SU-DHL-6 (cell line): ENCODE measurements at regions not wholly inside any gene's neighbourhood (a gene's known extent, or its start where the extent isn't known, plus 50 kb on each side); places are given as distances from the start of the nearest gene placed in this dataset.

Experiments used
- H2AFZ ChIP-seq: fragments of 200-600 bp; sonication (generic); 2 replicates; pipeline ENCODE4 v1.6.1; 2014; ENCODE audit warnings: low read depth, mild to moderate bottlenecking, moderate library complexity, mixed read lengths, antibody characterized with exemption, low read length; ENCODE audit not compliant: severe bottlenecking
- H3F3A ChIP-seq: fragments of 200-600 bp; shearing (Covaris generic); 2 replicates; pipeline ENCODE4 v1.6.0; 2016; ENCODE audit warnings: antibody characterized with exemption, mild to moderate bottlenecking; ENCODE audit not compliant: insufficient read depth
- H3K27ac ChIP-seq: fragments of 200-600 bp; sonication (generic); 2 replicates; pipeline ENCODE4 v1.5.1; 2016; ENCODE audit warnings: low read depth, mild to moderate bottlenecking, low read length, moderate library complexity, mixed read lengths
- H3K27me3 ChIP-seq: fragments of 200-600 bp; sonication (generic), shearing (Covaris generic); 2 replicates; pipeline ENCODE4 v1.6.0; 2014; ENCODE audit warnings: mild to moderate bottlenecking, low read length
- H3K36me3 ChIP-seq: fragments of 200-600 bp; sonication (generic); 2 replicates; pipeline ENCODE4 v1.6.1; 2014; ENCODE audit warnings: mild to moderate bottlenecking, low read length, mixed read lengths
- H3K4me2 ChIP-seq: fragments of 300-600, 200-600 bp; shearing (Covaris generic), sonication (generic); 2 replicates; pipeline ENCODE4 v1.6.0; 2014; ENCODE audit warnings: low read length, low read depth, mild to moderate bottlenecking; ENCODE audit not compliant: poor library complexity, severe bottlenecking
- H3K4me3 ChIP-seq: fragments of 200-600 bp; sonication (generic); 2 replicates; pipeline ENCODE4 v1.5.1; 2014; ENCODE audit warnings: antibody characterized with exemption, low read length, mild to moderate bottlenecking, mixed read lengths; ENCODE audit not compliant: insufficient read depth, poor library complexity, severe bottlenecking
- H3K79me2 ChIP-seq: fragments of 200-600 bp; sonication (generic); 2 replicates; pipeline ENCODE4 v1.6.1; 2014; ENCODE audit warnings: mild to moderate bottlenecking, low read length, moderate library complexity; ENCODE audit not compliant: insufficient read depth
- H3K9ac ChIP-seq: fragments of 200-600 bp; sonication (generic); 2 replicates; pipeline ENCODE4 v1.7.0; 2014; ENCODE audit warnings: mild to moderate bottlenecking, low read length
- H3K9me2 ChIP-seq: fragments of 200-600 bp; sonication (generic); replicated peaks from 2 replicates; pipeline ENCODE4 v1.6.1; 2014; ENCODE audit warnings: low read length; ENCODE audit not compliant: insufficient read depth
- H3K9me3 ChIP-seq: fragments of 200-600 bp; sonication (generic); 2 replicates; pipeline ENCODE4 v1.6.1; 2014; ENCODE audit warnings: low read length, mixed read lengths; ENCODE audit not compliant: insufficient read depth
- H4K20me1 ChIP-seq: fragments of 200-600 bp; sonication (generic); 2 replicates; pipeline ENCODE4 v1.6.1; 2014; ENCODE audit warnings: low read depth, mild to moderate bottlenecking, antibody characterized with exemption, low read length, moderate library complexity, mixed read lengths
- EZH2phosphoT487 ChIP-seq: fragments of 200-600 bp; sonication (generic), shearing (Covaris generic); conservative IDR thresholded peaks from 2 replicates; pipeline ENCODE4 v1.6.1; 2018; ENCODE audit warnings: mild to moderate bottlenecking, antibody characterized with exemption, low read length, moderate library complexity, mixed read lengths
- TF ChIP-seq, protein P1 (sequence below): fragments of 200-600 bp; sonication (generic); IDR thresholded peaks from one replicate; pipeline ENCODE4 v1.5.1; 2017; ENCODE audit warnings: antibody characterized with exemption, mild to moderate bottlenecking, low read length, moderate library complexity; ENCODE audit not compliant: insufficient read depth, poor library complexity, severe bottlenecking

DNA sequence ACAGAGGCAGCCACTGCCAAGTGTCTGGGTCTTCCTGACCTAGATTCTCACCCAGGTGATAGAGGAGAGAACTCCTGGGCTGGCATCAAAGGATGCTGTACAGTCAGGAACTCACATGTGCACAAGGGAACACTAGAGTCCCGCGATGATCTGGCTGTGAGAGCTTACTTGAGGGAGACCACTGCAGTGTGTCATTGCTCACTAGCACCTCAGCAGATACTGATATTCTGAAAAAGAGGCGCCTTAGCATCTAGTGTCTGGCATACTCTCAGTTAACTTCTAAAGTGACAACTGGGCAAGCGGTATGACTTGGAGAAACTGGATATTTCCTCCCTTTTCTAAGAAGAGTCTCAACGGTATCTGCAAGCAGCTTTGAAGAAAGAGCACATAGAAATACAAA, 189.9 kb downstream of the CMPK2 start:
- Histone ChIP-seq H3K79me2 (no peaks in the 10 kb centered on the region), H2AFZ (no peak overlapping the region), H3K27ac (no peak overlapping the region), H3K9me3 (no peaks in the 10 kb centered on the region), H3K4me2 (no peak overlapping the region), H3K36me3 (no peaks in the 10 kb centered on the region), H3K9ac (no peak overlapping the region), H3K9me2 (no peaks in the 10 kb centered on the region), H3K27me3 (no peaks in the 10 kb centered on the region), H4K20me1 (no peaks in the 10 kb centered on the region), H3K4me3 (no peak overlapping the region), H3F3A (no peaks in the 10 kb centered on the region)
- TF ChIP-seq, protein P1, sequence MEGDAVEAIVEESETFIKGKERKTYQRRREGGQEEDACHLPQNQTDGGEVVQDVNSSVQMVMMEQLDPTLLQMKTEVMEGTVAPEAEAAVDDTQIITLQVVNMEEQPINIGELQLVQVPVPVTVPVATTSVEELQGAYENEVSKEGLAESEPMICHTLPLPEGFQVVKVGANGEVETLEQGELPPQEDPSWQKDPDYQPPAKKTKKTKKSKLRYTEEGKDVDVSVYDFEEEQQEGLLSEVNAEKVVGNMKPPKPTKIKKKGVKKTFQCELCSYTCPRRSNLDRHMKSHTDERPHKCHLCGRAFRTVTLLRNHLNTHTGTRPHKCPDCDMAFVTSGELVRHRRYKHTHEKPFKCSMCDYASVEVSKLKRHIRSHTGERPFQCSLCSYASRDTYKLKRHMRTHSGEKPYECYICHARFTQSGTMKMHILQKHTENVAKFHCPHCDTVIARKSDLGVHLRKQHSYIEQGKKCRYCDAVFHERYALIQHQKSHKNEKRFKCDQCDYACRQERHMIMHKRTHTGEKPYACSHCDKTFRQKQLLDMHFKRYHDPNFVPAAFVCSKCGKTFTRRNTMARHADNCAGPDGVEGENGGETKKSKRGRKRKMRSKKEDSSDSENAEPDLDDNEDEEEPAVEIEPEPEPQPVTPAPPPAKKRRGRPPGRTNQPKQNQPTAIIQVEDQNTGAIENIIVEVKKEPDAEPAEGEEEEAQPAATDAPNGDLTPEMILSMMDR = no peak
- no peak for TF ChIP-seq EZH2phosphoT487

DNA sequence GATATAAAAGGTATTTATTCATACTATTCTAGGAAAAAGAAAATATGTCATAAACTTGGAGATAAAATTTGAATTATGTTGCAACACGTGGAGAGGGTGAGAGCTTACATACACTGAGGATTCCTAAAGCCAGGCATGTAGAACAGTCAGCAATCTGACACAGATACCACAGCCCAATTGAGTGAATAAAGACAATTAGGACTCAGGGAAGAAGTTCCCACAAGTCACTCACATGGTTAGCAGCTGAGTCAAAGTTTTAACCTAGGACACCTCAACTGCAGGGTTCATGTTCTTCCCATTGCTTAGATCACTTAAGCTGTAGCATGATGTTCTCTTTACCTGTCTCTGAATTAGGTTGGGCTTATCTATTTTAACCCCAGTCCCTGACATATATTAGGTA, 189.5 kb downstream of the CMPK2 start:
- Histone ChIP-seq H3K4me2 (no peak overlapping the region), H3K9ac (no peak overlapping the region), H3K9me2 (no peaks in the 10 kb centered on the region), H3K27ac (no peak overlapping the region), H3K27me3 (no peaks in the 10 kb centered on the region), H3F3A (no peaks in the 10 kb centered on the region), H3K36me3 (no peaks in the 10 kb centered on the region), H3K9me3 (no peaks in the 10 kb centered on the region), H4K20me1 (no peaks in the 10 kb centered on the region), H2AFZ (no peak overlapping the region), H3K79me2 (no peaks in the 10 kb centered on the region), H3K4me3 (no peak overlapping the region)
- TF ChIP-seq, protein P1 = no peak
- TF ChIP-seq EZH2phosphoT487 = no peak

DNA sequence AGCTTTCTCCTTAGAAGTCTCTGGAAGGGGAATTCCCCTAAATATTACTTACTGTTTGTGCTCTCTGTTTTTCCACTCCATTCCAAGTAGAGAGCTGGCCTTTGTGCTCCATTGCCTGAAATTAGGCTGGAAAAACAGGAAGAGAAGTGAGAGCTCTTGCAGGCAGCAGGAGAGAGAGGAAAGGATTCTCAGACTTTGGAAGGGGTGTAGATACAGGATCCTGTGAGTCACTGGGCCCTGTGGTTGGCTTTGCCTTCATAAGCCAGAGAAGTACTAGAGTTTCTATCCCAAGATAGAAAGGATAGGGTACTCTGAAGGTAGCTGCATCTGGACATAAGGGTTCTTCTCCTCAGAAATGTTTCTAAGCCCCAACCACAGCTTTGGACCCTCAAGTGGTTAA, 188.9 kb downstream of the CMPK2 start:
- Histone ChIP-seq H3K27me3 (no peaks in the 10 kb centered on the region), H3K36me3 (no peaks in the 10 kb centered on the region), H2AFZ (no peak overlapping the region), H4K20me1 (no peaks in the 10 kb centered on the region), H3K4me3 (no peak overlapping the region), H3K9me3 (no peaks in the 10 kb centered on the region), H3K4me2 (no peak overlapping the region), H3K9ac (no peak overlapping the region), H3K27ac (no peak overlapping the region), H3F3A (no peaks in the 10 kb centered on the region), H3K79me2 (no peaks in the 10 kb centered on the region), H3K9me2 (no peaks in the 10 kb centered on the region)
- no peak for TF ChIP-seq EZH2phosphoT487
- TF ChIP-seq, protein P1 = no peak
